GM12873 (cell line): ENCODE measurements at regions not wholly inside any gene's neighbourhood (a gene's known extent, or its start where the extent isn't known, plus 50 kb on each side); places are given as distances from the start of the nearest gene placed in this dataset.

ENCODE experiments used
- TF ChIP-seq, protein P1 (sequence below): IDR thresholded peaks from 2 replicates; pipeline ENCODE4 v1.5.1; 2012; ENCODE audit warnings: low read depth, mild to moderate bottlenecking, moderate library complexity, low read length, control low read depth; ENCODE audit not compliant: insufficient read depth; ENCODE audit errors: missing control alignments

DNA sequence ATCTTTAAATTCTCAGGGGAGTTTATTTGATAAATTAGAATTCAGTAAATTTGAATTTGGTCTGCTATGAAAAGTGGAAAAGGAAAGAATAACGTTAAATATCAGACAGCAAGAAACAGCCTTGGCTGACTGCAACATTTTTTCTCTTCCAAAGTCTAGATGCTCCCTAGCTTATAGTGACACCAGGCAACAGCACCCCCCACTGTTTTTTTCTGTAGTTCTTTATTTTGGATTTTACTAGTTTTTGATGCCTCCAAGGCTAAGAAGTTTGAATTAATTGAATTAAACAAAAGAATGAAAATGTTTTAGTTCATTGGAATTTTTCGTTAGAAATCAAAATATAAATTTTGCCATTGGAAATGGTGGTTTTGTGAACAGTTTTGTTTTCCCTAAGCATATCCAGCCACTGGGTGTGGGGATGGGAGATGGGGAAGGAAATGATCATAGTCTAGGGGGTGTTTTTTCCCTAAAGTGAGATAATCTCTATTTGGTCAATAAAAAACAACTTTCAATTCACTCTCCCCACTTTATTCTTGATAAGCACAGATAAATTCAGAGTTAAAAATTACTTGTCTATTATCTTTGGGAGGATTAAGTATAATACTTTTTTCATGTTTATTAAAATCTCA lies 199.3 kb upstream of the CD180 start:
- TF ChIP-seq, protein P1, sequence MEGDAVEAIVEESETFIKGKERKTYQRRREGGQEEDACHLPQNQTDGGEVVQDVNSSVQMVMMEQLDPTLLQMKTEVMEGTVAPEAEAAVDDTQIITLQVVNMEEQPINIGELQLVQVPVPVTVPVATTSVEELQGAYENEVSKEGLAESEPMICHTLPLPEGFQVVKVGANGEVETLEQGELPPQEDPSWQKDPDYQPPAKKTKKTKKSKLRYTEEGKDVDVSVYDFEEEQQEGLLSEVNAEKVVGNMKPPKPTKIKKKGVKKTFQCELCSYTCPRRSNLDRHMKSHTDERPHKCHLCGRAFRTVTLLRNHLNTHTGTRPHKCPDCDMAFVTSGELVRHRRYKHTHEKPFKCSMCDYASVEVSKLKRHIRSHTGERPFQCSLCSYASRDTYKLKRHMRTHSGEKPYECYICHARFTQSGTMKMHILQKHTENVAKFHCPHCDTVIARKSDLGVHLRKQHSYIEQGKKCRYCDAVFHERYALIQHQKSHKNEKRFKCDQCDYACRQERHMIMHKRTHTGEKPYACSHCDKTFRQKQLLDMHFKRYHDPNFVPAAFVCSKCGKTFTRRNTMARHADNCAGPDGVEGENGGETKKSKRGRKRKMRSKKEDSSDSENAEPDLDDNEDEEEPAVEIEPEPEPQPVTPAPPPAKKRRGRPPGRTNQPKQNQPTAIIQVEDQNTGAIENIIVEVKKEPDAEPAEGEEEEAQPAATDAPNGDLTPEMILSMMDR = no peak

DNA sequence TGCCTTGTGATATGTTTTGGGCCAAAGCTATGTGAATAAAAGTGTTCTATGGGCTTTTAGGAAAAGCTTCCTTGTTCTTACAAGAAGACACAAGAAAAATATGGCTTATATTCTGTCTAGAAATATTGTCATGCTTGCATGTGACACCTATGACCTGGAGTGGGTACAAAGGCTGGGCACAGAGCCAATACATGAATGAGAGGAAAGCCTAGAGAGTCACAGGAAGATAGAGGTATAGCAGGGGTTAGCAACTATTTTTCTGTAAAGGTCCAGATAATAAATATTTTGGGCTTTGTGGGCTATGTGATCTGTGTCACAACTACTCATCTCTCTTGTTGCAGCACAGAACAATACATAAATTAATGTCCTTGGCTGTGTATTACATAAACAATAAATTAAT lies 196.6 kb upstream of the CD180 start:
- TF ChIP-seq, protein P1 = no peak

DNA sequence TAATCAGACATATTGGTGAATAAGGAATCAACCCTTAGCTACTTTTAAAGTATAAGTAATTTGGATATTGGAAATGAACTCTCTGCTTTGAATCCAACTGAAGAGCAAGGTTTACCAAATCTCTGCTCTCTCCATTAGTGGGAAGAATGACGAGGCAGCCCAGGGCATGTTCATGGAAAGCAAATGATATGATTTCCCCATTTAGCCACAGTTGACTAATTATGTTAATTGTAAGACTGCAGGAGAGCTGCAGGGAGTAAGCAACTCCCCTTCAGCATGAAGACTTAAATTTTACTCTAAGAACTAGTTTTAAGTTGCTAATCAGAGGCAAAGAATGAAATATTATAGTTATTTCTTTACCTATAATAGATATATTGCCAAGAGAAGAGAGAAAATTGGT lies 194.3 kb upstream of the CD180 start:
- TF ChIP-seq, protein P1 = no peak

DNA sequence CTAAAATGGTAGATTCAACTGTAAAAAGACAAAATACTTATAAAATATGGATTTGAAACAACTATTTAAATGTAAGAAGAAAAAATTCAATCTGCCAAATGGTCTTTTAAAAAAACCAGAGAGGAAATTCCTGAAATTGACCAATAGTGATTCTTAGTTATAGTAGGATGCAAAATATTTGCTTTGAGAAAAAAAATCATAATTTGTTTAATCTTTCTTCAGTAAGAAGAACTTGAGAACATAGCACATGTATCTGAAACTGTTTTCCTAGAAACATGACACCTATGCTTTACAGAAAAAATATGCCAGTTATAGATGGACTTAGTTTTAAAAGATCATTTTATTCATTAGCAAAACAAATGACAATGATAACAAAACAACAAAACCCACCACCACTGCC lies 186.9 kb upstream of the CD180 start:
- TF ChIP-seq, protein P1 = no peak

DNA sequence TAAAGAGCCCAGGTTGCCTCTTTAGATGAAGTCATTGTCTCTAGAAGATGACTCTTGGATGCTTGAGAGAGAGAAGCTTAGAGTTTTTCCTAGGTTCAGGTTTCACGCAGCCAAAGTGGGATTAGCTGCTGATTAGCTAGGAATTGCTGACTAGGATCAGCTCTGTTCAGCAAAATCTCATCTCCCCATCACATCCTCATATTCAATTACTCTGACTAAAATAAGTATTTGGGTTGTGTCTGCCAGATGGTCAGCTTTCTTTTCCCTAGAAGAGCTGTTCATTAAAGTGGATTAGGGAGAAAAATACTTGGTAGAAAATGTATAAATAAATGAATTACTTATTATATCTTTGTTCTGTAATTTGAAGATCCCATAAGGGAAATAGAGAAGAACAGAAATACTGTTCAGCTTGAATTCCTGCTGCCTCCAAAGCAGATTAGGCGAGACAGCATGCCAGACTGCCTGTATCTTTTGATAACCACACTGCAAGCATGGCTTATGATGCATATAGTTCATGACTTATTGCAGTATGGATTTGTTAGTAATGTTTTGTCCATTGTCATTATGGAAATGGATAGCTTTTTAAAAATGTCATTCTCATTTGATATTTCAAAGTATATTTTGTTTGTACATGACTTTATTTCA lies 184.8 kb upstream of the CD180 start:
- TF ChIP-seq, protein P1 = no peak

DNA sequence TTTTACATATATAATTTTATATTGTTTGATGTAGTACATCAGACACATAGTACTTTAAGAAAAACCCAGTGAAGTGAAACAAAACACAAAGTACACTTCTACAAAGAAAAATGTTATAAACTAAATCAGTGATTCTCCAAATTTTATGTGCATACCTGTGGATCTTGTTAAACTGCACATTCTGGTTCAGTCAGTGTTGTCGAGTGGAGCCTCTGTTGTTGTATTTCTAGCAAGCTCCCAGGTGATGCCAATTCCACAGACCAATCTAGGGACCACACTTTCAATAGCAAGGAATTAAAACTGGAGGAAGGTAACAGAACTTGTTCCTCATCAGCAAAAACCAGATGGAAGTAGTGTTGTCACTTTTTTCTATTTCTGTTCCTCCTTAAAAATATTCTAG lies 183.8 kb upstream of the CD180 start:
- TF ChIP-seq, protein P1 = no peak

DNA sequence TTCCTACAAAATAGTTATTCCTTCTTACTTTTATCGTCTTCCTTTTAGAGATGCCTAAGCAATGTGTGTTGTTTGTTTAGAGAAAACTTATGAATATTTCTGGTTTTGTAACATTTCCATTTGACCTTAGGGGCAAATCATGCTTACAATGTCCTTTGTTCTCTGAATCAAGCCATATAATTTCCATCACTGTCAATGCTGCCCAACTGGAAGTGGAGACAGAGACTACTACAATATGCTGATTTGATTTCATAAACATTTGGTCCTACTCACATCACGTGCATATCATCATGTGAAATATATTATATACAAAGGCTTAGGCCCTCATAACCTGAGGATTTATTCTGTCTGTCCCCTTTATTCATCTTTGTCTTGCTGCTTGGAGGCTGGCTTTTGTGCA lies 183.2 kb upstream of the CD180 start:
- TF ChIP-seq, protein P1 = no peak

DNA sequence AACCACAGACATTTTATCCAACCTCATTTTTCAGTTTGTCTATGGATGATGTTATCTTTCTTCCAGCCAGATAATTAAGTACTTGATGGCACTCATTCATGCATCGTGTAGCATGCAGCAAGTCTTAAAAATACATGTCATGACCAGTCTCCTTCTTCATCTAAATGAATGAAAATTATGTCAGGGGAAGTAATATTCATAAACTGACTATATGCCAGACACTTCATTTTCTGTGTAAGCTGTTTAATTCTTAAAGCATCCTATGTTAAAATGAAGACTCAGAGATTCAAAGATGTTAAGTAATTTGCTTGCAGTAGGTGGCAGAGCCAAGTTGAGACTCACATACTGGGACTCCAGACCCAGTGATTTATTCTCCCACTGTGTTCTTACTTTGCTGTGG lies 181.7 kb upstream of the CD180 start:
- TF ChIP-seq, protein P1 = no peak
